GM12875 (cell line): ENCODE measurements at regions not wholly inside any gene's neighbourhood (a gene's known extent, or its start where the extent isn't known, plus 50 kb on each side); places are given as distances from the start of the nearest gene placed in this dataset.
"Not testable (repeated sequence)": the region's sequence is repeated elsewhere in the genome, so short reads cannot be mapped to it uniquely, and the experiment has no call there.

Source experiments
- H3K4me3 ChIP-seq: one replicate; pipeline ENCODE4 v1.5.1; 2011; ENCODE audit warnings: low read depth, low read length, control low read depth
- CTCF ChIP-seq: IDR thresholded peaks from 2 replicates; pipeline ENCODE4 v1.5.1; 2011; ENCODE audit warnings: low read depth, mild to moderate bottlenecking, control low read depth, inconsistent platforms, low read length, moderate library complexity, borderline replicate concordance; ENCODE audit not compliant: insufficient read depth

- TF ChIP-seq CTCF: no peak
- H3K4me3 ChIP-seq: no peak overlapping the region
Measured at GRCh38 chr5:94102849-94103248, 361.4 kb upstream of the POU5F2 start.

GRCh38 chr5:94097384-94097783 lies 356.0 kb upstream of the POU5F2 start:
- not testable (repeated sequence) for H3K4me3 ChIP-seq

GRCh38 chr5:94094793-94095441 lies 353.5 kb upstream of the POU5F2 start:
- no peak overlapping the region for H3K4me3 ChIP-seq
- TF ChIP-seq CTCF: no peak

DNA sequence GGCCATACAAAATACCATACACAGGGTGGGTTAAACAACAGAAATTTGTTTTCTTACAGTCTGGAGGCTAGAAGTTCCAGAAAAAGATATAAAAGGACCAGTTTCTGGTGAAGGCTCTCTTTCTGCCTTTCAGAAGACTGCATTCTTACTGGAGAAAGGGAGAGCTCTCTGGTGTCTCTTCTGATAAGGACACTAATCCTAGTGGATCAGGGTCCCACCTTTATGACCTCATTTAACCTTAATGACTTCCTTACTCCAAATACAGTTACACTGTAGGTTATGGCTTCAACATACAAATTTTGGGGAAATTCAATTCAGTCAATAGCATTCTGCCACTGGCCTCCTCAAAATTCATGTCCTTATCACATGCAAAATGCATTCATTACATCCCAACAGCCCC lies 351.9 kb upstream of the POU5F2 start:
- no peak overlapping the region for H3K4me3 ChIP-seq
- no peak for TF ChIP-seq CTCF

GRCh38 chr5:94086635-94087034 lies 345.2 kb upstream of the POU5F2 start:
- H3K4me3 ChIP-seq: not testable (repeated sequence)

- H3K4me3 ChIP-seq: no peak overlapping the region
- TF ChIP-seq CTCF: no peak
Measured at GRCh38 chr5:94086194-94086593, 344.8 kb upstream of the POU5F2 start.

- no peak overlapping the region for H3K4me3 ChIP-seq
- TF ChIP-seq CTCF: no peak
Measured at GRCh38 chr5:94082405-94082804, 341.0 kb upstream of the POU5F2 start.

- H3K4me3 ChIP-seq: no peak overlapping the region
- no peak for TF ChIP-seq CTCF
Measured at GRCh38 chr5:94081088-94081487, 339.7 kb upstream of the POU5F2 start.
